Cardiac muscle cell (in vitro differentiated cells and primary cell): ENCODE measurements at regions not wholly inside any gene's neighbourhood (a gene's known extent, or its start where the extent isn't known, plus 50 kb on each side); places are given as distances from the start of the nearest gene placed in this dataset.
"Not testable (repeated sequence)": the region's sequence is repeated elsewhere in the genome, so short reads cannot be mapped to it uniquely, and the experiment has no call there.

Experiments used
- DNase-seq, 2 donors: peaks; one replicate each; pipeline versions ENCODE4 v3.0.0 to v3.0.0-alpha.2; 2010 to 2017; ENCODE audit warnings: low read depth in 1 of 2, low spot score in 1 of 2
- H3K27ac ChIP-seq: fragments of 200-600 bp; sonication (generic); 2 replicates; pipeline ENCODE4 v1.5.1; 2016
- H3K27me3 ChIP-seq: fragments of 200-600 bp; sonication (generic); 2 replicates; pipeline ENCODE4 v1.6.0; 2016; ENCODE audit warnings: control low read depth
- H3K36me3 ChIP-seq: fragments of 200-600 bp; sonication (generic); 2 replicates; pipeline ENCODE4 v1.5.1; 2016; ENCODE audit warnings: control low read depth
- H3K4me1 ChIP-seq: fragments of 200-600 bp; sonication (generic); 2 replicates; pipeline ENCODE4 v1.8.1; 2017; ENCODE audit warnings: low read depth, mild to moderate bottlenecking, mixed run types
- H3K4me3 ChIP-seq: fragments of 200-600 bp; sonication (generic); 2 replicates; pipeline ENCODE4 v1.5.1; 2016; ENCODE audit warnings: mild to moderate bottlenecking
- H3K9me3 ChIP-seq: fragments of 200-600 bp; sonication (generic); 2 replicates; pipeline ENCODE4 v1.5.1; 2017; ENCODE audit warnings: low read depth, mild to moderate bottlenecking, control low read depth
- TF ChIP-seq, protein P1 (sequence below): IDR thresholded peaks from 2 replicates; pipeline ENCODE4 v1.5.1; 2012; ENCODE audit warnings: low read depth, mild to moderate bottlenecking, low read length

DNA sequence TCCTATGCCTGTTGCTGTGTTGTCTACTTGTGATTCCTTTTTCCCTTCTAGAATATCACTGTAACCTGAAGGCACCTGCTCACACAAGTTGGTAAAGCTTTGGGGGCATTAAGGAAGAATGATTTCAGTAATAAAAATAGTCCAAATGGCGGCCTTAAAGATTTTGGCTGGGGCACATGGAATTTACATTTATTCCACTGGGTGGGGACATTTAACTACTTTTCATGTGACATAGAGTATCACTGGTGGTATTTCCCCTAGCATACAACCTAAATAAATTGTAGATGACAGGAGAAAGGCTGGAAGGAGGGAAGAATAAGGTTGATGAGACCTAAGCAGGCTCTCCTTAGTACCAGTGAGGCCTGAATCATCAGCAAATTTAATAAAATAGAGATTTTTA is 121.8 kb upstream of the EDA2R start:
- Histone ChIP-seq H3K27ac (no peak overlapping the region), H3K9me3 (no peaks in the 10 kb centered on the region), H3K4me3 (no peak overlapping the region), H3K4me1 (no peaks in the 10 kb centered on the region), H3K27me3 (no peaks in the 10 kb centered on the region), H3K36me3 (no peaks in the 10 kb centered on the region)
- no peak for DNase-seq
- TF ChIP-seq, protein P1, sequence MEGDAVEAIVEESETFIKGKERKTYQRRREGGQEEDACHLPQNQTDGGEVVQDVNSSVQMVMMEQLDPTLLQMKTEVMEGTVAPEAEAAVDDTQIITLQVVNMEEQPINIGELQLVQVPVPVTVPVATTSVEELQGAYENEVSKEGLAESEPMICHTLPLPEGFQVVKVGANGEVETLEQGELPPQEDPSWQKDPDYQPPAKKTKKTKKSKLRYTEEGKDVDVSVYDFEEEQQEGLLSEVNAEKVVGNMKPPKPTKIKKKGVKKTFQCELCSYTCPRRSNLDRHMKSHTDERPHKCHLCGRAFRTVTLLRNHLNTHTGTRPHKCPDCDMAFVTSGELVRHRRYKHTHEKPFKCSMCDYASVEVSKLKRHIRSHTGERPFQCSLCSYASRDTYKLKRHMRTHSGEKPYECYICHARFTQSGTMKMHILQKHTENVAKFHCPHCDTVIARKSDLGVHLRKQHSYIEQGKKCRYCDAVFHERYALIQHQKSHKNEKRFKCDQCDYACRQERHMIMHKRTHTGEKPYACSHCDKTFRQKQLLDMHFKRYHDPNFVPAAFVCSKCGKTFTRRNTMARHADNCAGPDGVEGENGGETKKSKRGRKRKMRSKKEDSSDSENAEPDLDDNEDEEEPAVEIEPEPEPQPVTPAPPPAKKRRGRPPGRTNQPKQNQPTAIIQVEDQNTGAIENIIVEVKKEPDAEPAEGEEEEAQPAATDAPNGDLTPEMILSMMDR = no peak

DNA sequence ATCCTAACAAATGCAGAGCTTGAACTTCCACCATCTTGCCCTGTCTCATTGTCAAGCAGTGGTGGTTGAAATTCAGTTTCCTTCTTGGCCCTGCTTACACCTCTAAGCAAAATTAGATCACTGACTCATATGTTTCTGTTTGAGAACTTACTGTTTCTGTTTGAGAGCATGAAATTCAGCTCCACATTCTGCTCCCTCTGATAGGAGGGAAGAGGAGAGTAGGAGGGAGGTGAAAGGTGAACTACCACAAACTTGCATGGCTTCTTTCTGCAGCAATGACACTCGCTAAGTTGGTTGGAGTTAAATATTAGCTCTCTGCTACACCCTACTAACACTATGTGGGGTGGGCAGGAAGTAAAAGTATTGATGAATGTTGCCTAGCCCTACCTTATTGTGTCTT is 117.8 kb upstream of the EDA2R start:
- H3K27me3 ChIP-seq = no peaks in the 10 kb centered on the region
- TF ChIP-seq, protein P1 = no peak

DNA sequence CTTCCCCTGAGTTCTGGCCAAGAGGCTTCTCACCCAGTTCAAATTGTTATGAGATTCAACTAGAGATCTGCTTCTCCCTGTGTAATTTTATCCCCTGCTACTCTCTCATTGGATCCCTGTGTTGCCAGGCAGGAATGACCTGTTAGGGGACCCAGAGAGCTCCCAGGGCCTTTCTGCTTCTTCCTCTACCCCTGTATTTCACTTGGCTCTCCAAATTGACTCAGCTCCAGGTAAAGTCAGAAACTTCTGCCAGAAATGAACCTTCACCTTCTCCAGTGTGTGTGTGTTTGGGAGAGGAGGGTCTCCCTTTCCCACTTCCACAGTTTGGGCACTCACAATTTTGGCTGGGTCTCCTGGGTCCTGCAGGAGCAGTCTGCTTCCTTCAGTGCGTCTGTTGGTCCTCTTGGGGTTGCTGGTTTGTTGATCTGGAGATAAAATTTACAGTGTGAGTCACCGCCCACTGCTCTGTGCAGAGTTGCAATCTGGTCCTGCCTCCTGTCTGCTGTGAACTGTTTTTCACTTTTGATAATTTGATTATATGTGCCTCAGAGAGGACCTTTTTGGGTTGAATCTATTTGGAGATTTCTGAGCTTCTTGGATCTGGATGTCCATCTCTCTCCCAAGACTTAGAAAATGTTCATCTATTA is 112.4 kb upstream of the EDA2R start:
- Histone ChIP-seq H3K36me3 (no peaks in the 10 kb centered on the region), H3K4me3 (no peak overlapping the region), H3K27ac (no peak overlapping the region), H3K4me1 (no peaks in the 10 kb centered on the region), H3K27me3 (no peaks in the 10 kb centered on the region), H3K9me3 (no peaks in the 10 kb centered on the region)
- TF ChIP-seq, protein P1 = no peak
- no peak for DNase-seq

More for the DNA sequence above, 117.8 kb upstream of the EDA2R start:
- Histone ChIP-seq H3K4me3 (no peak overlapping the region), H3K36me3 (no peaks in the 10 kb centered on the region), H3K4me1 (no peaks in the 10 kb centered on the region), H3K9me3 (no peaks in the 10 kb centered on the region), H3K27ac (no peak overlapping the region)
- DNase-seq = no peak

DNA sequence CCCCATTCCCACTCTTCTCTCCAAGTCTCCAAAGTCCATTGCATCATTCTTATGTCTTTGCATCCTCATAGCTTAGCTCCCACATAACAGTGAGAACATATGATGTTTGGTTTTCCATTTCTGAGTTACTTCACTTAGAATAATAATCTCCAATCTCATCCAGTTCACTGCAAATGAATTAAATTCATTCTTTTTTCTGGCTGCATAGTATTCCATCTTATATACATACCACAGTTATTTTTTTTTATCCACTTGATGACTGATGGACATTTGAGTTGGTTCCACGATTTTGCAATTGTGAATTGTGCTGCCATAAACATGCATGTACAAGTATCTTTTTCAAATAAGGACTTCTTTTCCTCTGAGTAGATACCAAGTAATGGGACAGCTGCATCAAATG is 105.6 kb upstream of the EDA2R start:
- not testable (repeated sequence) for H3K4me3 ChIP-seq

DNA sequence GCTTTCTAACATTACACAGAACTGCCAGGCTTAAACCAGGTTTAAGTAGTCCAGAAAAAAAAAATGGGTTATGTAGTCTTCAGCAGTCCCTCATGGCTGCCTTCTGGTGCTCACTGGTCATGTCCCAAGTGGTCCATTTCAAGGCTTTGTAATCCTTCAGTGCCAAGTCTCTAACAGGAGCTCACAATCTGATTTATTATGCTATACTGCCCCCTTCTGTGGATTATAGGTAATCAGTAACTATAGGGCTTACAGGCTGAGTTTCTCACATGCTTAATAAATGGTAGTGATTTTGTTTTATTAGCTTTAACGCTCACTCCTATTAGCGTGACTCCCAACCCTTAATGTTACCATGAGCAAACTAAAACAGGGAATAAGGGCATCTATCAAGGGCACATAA is 92.5 kb upstream of the EDA2R start:
- no peaks in the 10 kb centered on the region for H3K4me1 ChIP-seq
- TF ChIP-seq, protein P1 = peak; percentile 25
- H3K27me3 ChIP-seq = no peaks in the 10 kb centered on the region
- H3K4me3 ChIP-seq = no peak overlapping the region
- no peak overlapping the region for H3K27ac ChIP-seq
- H3K9me3 ChIP-seq = no peaks in the 10 kb centered on the region
- H3K36me3 ChIP-seq = no peaks in the 10 kb centered on the region
- DNase-seq = peak; percentile 49 to 59

More for the DNA sequence above, 105.6 kb upstream of the EDA2R start:
- H3K27me3 ChIP-seq, DNase-seq, H3K9me3 ChIP-seq, H3K4me1 ChIP-seq, H3K36me3 ChIP-seq, H3K27ac ChIP-seq: not testable (repeated sequence)

DNA sequence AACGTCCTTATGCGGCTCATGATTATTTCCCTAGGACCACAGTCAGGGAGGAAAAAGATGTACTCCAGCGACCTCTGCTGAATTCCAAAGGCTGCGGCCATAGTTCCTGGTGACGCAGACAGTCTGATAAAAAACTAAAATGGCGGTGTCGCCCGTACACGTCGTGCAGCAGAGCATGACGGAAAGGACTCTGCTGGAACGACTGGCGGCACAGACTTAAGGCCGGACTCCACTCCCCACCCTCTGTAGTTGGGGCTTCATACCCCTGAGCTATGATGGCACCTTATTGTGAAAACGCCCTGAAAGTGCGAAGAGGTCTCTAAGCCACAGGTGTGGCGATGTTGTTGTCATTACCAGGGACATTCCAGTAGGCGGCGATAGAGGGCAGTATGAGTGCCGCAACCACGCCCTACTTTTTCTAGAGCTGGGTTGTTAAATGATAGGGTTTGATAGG is 90.0 kb upstream of the EDA2R start:
- peak; percentile 71 to 74 for DNase-seq
- TF ChIP-seq, protein P1 = peak; percentile 55
- no peaks in the 10 kb centered on the region for H3K4me1 ChIP-seq
- H3K27me3 ChIP-seq = no peaks in the 10 kb centered on the region
- no peaks in the 10 kb centered on the region for H3K9me3 ChIP-seq
- H3K36me3 ChIP-seq = no peaks in the 10 kb centered on the region
- peak overlapping the region; percentile 68 for H3K4me3 ChIP-seq
- H3K27ac ChIP-seq = peak overlapping the region; percentile 75
